HEK293T (cell line): ENCODE measurements at regions not wholly inside any gene's neighbourhood (a gene's known extent, or its start where the extent isn't known, plus 50 kb on each side); places are given as distances from the start of the nearest gene placed in this dataset.

ENCODE experiments used
- ARNT ChIP-seq: fragments of 450-650 bp; IDR thresholded peaks from 2 replicates; pipeline ENCODE4 v1.6.1; 2017; ENCODE audit warnings: mild to moderate bottlenecking
- CTBP1 ChIP-seq: fragments of 450-650 bp; IDR thresholded peaks from 2 replicates; pipeline ENCODE4 v1.6.1; 2016; ENCODE audit warnings: borderline replicate concordance
- FOXK2 ChIP-seq: fragments of 450-650 bp; IDR thresholded peaks from 2 replicates; pipeline ENCODE4 v1.6.1; 2016; ENCODE audit warnings: mild to moderate bottlenecking
- FOXM1 ChIP-seq: fragments of 450-650 bp; IDR thresholded peaks from 2 replicates; pipeline ENCODE4 v1.6.1; 2017; ENCODE audit warnings: mild to moderate bottlenecking, borderline replicate concordance
- HDGF ChIP-seq: fragments of 450-650 bp; IDR thresholded peaks from 2 replicates; pipeline ENCODE4 v1.6.1; 2017; ENCODE audit warnings: antibody characterized with exemption, borderline replicate concordance
- LEF1 ChIP-seq: fragments of 450-650 bp; IDR thresholded peaks from 2 replicates; pipeline ENCODE4 v1.6.1; 2017; ENCODE audit warnings: mild to moderate bottlenecking, borderline replicate concordance
- PKNOX1 ChIP-seq: fragments of 450-650 bp; IDR thresholded peaks from 2 replicates; pipeline ENCODE4 v1.6.1; 2016
- SP1 ChIP-seq: fragments of 450-650 bp; IDR thresholded peaks from 2 replicates; pipeline ENCODE4 v1.6.1; 2017
- SUZ12 ChIP-seq: fragments of 450-650 bp; IDR thresholded peaks from 2 replicates; pipeline ENCODE4 v1.6.1; 2016; ENCODE audit warnings: mild to moderate bottlenecking
- TARDBP ChIP-seq: fragments of 450-650 bp; IDR thresholded peaks from 2 replicates; pipeline ENCODE4 v1.6.1; 2016

- TF ChIP-seq ARNT = no peak
- no peak for TF ChIP-seq FOXM1
- no peak for TF ChIP-seq SUZ12
- no peak for TF ChIP-seq FOXK2
- no peak for TF ChIP-seq CTBP1
- TF ChIP-seq LEF1 = no peak
- TF ChIP-seq PKNOX1 = no peak
- no peak for TF ChIP-seq HDGF
- no peak for TF ChIP-seq SP1
- TF ChIP-seq TARDBP = no peak
Observed at GRCh38 chr5:87099968-87100367, 167.7 kb upstream of the RASA1 start.
